GM20431 (cell line): ENCODE measurements at regions not wholly inside any gene's neighbourhood (a gene's known extent, or its start where the extent isn't known, plus 50 kb on each side); places are given as distances from the start of the nearest gene placed in this dataset.

Experiments
- in situ Hi-C: fragments of 300-500 bp; cut with MseI, MboI; formaldehyde crosslinking; loops from one replicate; pipeline ENCODE4 v1.15.0; 2020; ENCODE audit warnings: low sequenced_read_pairs; ENCODE audit not compliant: unreplicated experiment

GRCh38 chr11:11758603-11759196, 83.1 kb upstream of the USP47 start:
- in situ Hi-C loops: no loop called here

GRCh38 chr11:11757909-11758308, 83.9 kb upstream of the USP47 start:
- in situ Hi-C loops: no loop called here

GRCh38 chr11:11756718-11757117, 85.1 kb upstream of the USP47 start:
- in situ Hi-C loops: no loop called here

GRCh38 chr11:11755871-11756270, 85.9 kb upstream of the USP47 start:
- in situ Hi-C loops: no loop called here

GRCh38 chr11:11752679-11753078, 89.1 kb upstream of the USP47 start:
- in situ Hi-C loops: no loop called here

GRCh38 chr11:11750017-11750878, 91.5 kb upstream of the USP47 start:
- in situ Hi-C loops: no loop called here

GRCh38 chr11:11748706-11749365, 92.9 kb upstream of the USP47 start:
- in situ Hi-C loops: no loop called here

GRCh38 chr11:11747570-11747969, 94.2 kb upstream of the USP47 start:
- in situ Hi-C loops: no loop called here

- in situ Hi-C loops: no loop called here
Observed at GRCh38 chr11:11746449-11746848, 95.3 kb upstream of the USP47 start.

GRCh38 chr11:11743216-11743615, 98.6 kb upstream of the USP47 start:
- in situ Hi-C loops: no loop called here

GRCh38 chr11:11742486-11742885, 99.3 kb upstream of the USP47 start:
- in situ Hi-C loops: no loop called here

GRCh38 chr11:11740836-11741235, 100.9 kb upstream of the USP47 start:
- in situ Hi-C loops: no loop called here

GRCh38 chr11:11740073-11740702, 101.6 kb upstream of the USP47 start:
- in situ Hi-C loops: no loop called here

- in situ Hi-C loops: no loop called here
Observed at GRCh38 chr11:11738370-11738769, 103.4 kb upstream of the USP47 start.

GRCh38 chr11:11735586-11735985, 106.2 kb upstream of the USP47 start:
- in situ Hi-C loops: no loop called here

GRCh38 chr11:11733246-11733747, 108.5 kb upstream of the USP47 start:
- in situ Hi-C loops: no loop called here

- in situ Hi-C loops: no loop called here
Observed at GRCh38 chr11:11732116-11732515, 109.7 kb upstream of the USP47 start.

- in situ Hi-C loops: no loop called here
Observed at GRCh38 chr11:11731311-11732083, 109.7 kb upstream of the GALNT18 start.

- in situ Hi-C loops: no loop called here
Observed at GRCh38 chr11:11728386-11728785, 106.6 kb upstream of the GALNT18 start.

GRCh38 chr11:11725438-11725837, 103.6 kb upstream of the GALNT18 start:
- in situ Hi-C loops: no loop called here
